ENCODE measurements at regions not wholly inside any gene's neighbourhood (a gene's known extent, or its start where the extent isn't known, plus 50 kb on each side); places are given as distances from the start of the nearest gene placed in this dataset.

- DNase-seq = no peak
- in situ Hi-C loops (cut with HindIII; ENCODE audit: low pct_ligation_motif_present, low pct_unique_long_range_greater_than_20kb, low sequenced_read_pairs) = no loop called here
These were observed 357.6 kb upstream of the ARID1B start for GRCh38 chr6:156419594-156419993.

DNA sequence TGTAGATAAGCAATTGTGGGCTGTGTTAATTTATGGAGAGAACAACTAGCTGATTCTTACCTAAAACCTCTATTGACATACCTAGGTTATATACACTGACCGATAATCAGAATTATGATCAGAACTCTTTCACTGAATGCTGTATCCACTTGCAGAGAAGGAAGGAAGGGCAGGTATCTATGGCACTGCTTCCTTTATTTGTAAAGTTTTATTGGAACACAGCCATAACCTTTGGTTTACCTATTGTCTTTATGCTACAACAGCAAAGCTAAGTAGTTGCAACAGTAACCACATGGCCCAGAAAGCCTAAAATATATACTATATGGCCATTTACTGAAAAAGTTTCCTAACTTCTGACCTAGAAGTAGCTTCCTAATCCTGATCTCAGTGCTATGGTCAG lies 358.9 kb upstream of the ARID1B start:
- no peak for DNase-seq
- in situ Hi-C loops (cut with HindIII; ENCODE audit: low pct_ligation_motif_present, low pct_unique_long_range_greater_than_20kb, low sequenced_read_pairs) = no loop called here

DNA sequence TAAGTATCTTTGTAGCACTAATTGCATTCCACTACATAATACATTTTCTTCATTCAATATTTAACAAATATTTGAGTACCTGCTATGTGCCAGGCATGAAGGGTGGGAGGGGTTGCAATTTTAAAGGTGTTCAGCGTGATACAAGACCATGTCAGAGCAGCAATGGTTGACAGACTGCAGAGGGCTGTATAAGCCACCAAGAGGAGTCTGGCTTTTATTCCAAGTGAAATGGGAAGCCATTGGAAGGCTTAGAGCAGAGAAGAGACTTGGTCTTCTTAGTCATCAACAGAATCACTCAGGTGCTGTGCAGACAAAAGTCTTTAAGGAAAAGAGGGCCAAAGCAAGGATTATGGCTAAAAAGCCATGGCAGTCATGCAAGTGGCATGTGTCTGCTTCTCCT lies 360.8 kb upstream of the ARID1B start:
- in situ Hi-C loops (cut with HindIII; ENCODE audit: low pct_ligation_motif_present, low pct_unique_long_range_greater_than_20kb, low sequenced_read_pairs) = no loop called here
- DNase-seq = no peak

- DNase-seq = no peak
- in situ Hi-C loops (cut with HindIII; ENCODE audit: low pct_ligation_motif_present, low pct_unique_long_range_greater_than_20kb, low sequenced_read_pairs) = no loop called here
These were observed 364.0 kb upstream of the ARID1B start for GRCh38 chr6:156413154-156413553.

GRCh38 chr6:156410649-156411048 lies 366.5 kb upstream of the ARID1B start:
- DNase-seq = no peak
- in situ Hi-C loops (cut with HindIII; ENCODE audit: low pct_ligation_motif_present, low pct_unique_long_range_greater_than_20kb, low sequenced_read_pairs) = no loop called here

GRCh38 chr6:156408655-156409054 lies 368.5 kb upstream of the ARID1B start:
- no peak for DNase-seq
- in situ Hi-C loops (cut with HindIII; ENCODE audit: low pct_ligation_motif_present, low pct_unique_long_range_greater_than_20kb, low sequenced_read_pairs) = no loop called here

- in situ Hi-C loops (cut with HindIII; ENCODE audit: low pct_ligation_motif_present, low pct_unique_long_range_greater_than_20kb, low sequenced_read_pairs) = no loop called here
- DNase-seq = no peak
These were observed 369.8 kb upstream of the ARID1B start for GRCh38 chr6:156407334-156407733.

- in situ Hi-C loops (cut with HindIII; ENCODE audit: low pct_ligation_motif_present, low pct_unique_long_range_greater_than_20kb, low sequenced_read_pairs) = no loop called here
These were observed 370.5 kb upstream of the ARID1B start for GRCh38 chr6:156406688-156407087.

GRCh38 chr6:156406099-156406498 lies 371.1 kb upstream of the ARID1B start:
- in situ Hi-C loops (cut with HindIII; ENCODE audit: low pct_ligation_motif_present, low pct_unique_long_range_greater_than_20kb, low sequenced_read_pairs) = no loop called here
- no peak for DNase-seq

More at GRCh38 chr6:156406688-156407087, 370.5 kb upstream of the ARID1B start:
- DNase-seq = no peak

DNA sequence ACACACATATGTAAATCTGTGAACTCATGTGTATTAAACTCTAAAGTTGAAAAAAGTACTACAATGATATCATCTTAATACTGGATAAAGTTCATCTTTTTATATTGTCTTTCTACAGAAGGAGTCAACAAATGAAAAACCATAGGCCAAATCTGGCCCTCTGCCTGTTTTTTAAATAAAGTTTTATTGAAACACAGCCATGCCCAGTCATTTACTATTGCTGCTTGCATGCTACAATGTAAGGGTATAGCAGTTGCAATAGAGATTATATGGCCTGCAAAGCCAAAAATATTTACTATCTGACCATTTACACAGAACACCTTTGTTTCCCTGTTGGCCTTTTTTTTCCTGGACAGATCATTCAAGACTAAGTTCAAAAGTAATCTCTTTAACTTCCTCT lies 374.6 kb upstream of the ARID1B start:
- in situ Hi-C loops (cut with HindIII; ENCODE audit: low pct_ligation_motif_present, low pct_unique_long_range_greater_than_20kb, low sequenced_read_pairs) = no loop called here
- no peak for DNase-seq

DNA sequence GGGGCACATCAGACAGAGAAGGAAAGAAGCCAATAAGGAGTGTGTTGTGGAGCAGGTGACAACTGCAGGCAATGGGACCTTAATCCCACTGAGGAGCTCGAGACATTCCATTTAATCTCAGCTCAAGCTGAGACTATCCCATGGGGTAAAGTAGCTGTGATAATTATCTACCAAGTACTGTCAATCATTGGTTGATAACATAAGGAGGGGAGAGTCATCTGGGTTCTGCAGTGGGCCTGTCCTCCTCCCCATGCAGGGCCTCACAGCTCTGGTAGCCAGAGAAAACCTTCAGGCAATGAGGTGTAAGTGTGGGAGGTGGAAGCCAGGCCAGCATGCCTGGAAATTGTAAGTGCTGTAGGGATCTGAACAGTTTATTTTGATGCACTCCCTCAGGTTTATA lies 375.0 kb upstream of the ARID1B start:
- no peak for DNase-seq
- in situ Hi-C loops (cut with HindIII; ENCODE audit: low pct_ligation_motif_present, low pct_unique_long_range_greater_than_20kb, low sequenced_read_pairs) = no loop called here

DNA sequence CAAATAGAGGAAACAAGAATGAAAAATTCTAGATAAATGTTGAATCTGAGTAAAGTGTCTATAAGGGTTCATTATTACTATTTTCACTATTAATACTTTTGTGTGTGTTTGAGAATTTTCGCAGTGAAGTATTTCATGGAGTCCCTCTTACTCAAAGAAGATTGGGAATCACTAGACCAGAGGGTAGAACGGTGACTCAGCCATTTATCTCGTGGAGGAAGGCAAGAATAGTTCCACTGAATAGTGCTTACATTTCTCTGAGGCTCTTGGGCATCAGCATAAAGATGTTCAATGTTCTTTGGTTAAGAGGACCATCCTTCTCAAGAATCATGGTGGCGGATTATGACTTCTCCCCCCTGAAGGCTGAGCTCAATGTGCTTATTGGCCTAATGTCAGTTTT lies 376.7 kb upstream of the ARID1B start:
- DNase-seq = no peak
- in situ Hi-C loops (cut with HindIII; ENCODE audit: low pct_ligation_motif_present, low pct_unique_long_range_greater_than_20kb, low sequenced_read_pairs) = no loop called here

- in situ Hi-C loops (cut with HindIII; ENCODE audit: low pct_ligation_motif_present, low pct_unique_long_range_greater_than_20kb, low sequenced_read_pairs) = no loop called here
- DNase-seq = no peak
These were observed 378.2 kb upstream of the ARID1B start for GRCh38 chr6:156398966-156399365.

GRCh38 chr6:156398371-156398770 lies 378.8 kb upstream of the ARID1B start:
- DNase-seq = no peak
- in situ Hi-C loops (cut with HindIII; ENCODE audit: low pct_ligation_motif_present, low pct_unique_long_range_greater_than_20kb, low sequenced_read_pairs) = no loop called here

GRCh38 chr6:156396791-156397418 lies 380.3 kb upstream of the ARID1B start:
- no peak for DNase-seq
- in situ Hi-C loops (cut with HindIII; ENCODE audit: low pct_ligation_motif_present, low pct_unique_long_range_greater_than_20kb, low sequenced_read_pairs) = no loop called here

DNA sequence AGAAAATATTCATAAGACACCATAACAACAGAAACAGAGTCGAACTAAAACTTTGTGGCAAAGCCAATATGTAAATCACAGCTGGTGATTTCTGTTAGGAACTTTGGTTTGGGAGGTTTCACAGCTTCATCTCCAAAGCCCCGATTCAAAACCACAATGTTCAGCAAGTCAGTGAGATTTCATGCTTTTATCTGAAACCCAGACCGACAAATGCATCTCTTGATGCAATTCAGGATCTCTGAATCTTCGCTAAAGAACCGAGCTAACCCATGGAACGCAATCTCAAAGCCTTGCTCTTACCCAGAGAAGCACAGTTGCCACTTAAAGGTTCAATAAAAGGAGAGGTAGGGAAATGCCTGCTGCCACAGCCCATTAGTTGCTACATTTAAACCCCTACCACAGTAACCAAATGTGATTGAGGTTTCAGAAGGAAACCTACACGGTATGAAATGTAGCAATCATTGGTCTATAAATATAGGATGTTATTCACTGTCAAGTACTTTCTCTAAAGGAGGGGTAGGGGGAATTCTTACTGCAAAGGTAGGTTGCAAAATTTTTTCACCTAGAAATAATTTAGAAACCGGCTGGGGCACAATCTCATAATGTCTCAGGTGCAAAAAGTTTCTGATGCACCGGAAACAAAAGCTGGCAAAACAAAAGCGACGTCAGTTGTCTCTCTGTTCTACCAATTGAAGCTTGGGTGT lies 381.0 kb upstream of the ARID1B start:
- no peak for DNase-seq
- in situ Hi-C loops (cut with HindIII; ENCODE audit: low pct_ligation_motif_present, low pct_unique_long_range_greater_than_20kb, low sequenced_read_pairs) = no loop called here

- in situ Hi-C loops (cut with HindIII; ENCODE audit: low pct_ligation_motif_present, low pct_unique_long_range_greater_than_20kb, low sequenced_read_pairs) = no loop called here
- no peak for DNase-seq
These were observed 381.9 kb upstream of the ARID1B start for GRCh38 chr6:156395276-156395675.

- in situ Hi-C loops (cut with HindIII; ENCODE audit: low pct_ligation_motif_present, low pct_unique_long_range_greater_than_20kb, low sequenced_read_pairs) = no loop called here
- DNase-seq = no peak
These were observed 384.5 kb upstream of the ARID1B start for GRCh38 chr6:156392648-156393047.

DNA sequence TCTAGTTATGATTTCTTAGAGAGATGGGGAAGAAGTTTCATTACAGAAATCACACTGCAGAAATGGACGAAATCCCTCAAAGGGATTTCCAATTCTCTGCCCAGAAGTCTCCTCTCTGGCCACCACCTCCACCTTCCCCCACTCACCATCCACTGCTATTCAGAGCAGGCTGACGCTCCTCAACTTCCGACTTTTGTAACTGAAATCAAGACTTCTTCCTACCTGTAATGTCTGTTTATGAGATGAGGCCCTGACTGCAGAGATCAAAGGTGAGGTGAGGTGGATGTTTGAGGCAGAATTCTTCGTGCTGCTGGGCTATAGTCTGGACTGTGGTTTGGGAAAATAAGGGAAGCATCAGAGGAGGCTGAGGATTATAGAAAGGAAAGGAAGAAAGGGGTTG lies 385.2 kb upstream of the ARID1B start:
- no peak for DNase-seq
- in situ Hi-C loops (cut with HindIII; ENCODE audit: low pct_ligation_motif_present, low pct_unique_long_range_greater_than_20kb, low sequenced_read_pairs) = no loop called here

GRCh38 chr6:156391061-156391672 lies 386.0 kb upstream of the ARID1B start:
- no peak for DNase-seq
- in situ Hi-C loops (cut with HindIII; ENCODE audit: low pct_ligation_motif_present, low pct_unique_long_range_greater_than_20kb, low sequenced_read_pairs) = no loop called here
